ENCODE measurements at regions not wholly inside any gene's neighbourhood (a gene's known extent, or its start where the extent isn't known, plus 50 kb on each side); places are given as distances from the start of the nearest gene placed in this dataset.
"Not testable (repeated sequence)": the region's sequence is repeated elsewhere in the genome, so short reads cannot be mapped to it uniquely, and the experiment has no call there.

DNA sequence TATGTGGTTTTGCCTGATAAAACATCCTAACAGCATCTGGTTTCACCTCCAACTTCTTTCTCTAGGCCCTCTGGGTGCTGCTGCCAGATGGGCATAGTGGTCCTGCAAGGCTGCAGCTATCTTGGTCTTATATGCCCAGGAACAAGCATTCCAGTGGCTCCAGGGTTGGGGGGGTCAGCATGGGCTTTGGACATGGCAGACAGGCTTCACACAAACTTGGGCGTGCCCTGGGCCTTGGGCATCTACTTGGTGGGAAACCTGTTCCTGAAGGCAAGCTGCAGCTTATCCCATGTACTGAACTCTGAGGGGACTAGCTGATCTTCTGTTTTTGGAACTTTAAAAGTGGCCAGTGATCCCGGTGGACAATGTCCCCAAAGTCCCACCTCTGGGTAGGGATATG lies 54.9 kb upstream of the ZNF678 start:
- no peak for DNase-seq (ENCODE audit: low read depth, low spot score)

- DNase-seq (ENCODE audit: low read depth, low spot score): not testable (repeated sequence)
These were observed 56.6 kb upstream of the ZNF678 start for GRCh38 chr1:227506490-227507393.

DNA sequence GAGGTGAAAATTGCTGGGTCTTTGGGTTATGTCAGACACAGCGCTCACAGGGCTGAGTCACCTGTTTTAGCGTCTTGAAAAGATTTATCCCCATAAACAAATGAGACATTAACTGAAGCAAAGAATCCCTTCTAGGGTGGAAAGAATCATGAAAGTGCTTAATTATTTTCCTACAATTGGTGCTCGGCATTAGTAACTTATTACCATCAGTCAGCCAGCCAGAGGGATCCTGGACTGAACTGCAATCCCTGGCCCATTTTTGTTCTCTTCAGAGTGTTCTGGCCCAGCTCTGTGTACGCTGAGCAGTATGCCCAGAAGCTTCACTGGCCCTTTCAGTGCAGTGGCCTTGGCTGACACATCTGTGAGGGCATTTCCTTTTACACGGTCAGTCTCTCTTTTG lies 67.3 kb upstream of the ZNF678 start:
- not testable (repeated sequence) for DNase-seq (ENCODE audit: low read depth, low spot score)

- not testable (repeated sequence) for DNase-seq (ENCODE audit: low read depth, low spot score)
These were observed 69.3 kb upstream of the ZNF678 start for GRCh38 chr1:227493863-227494551.

- DNase-seq (ENCODE audit: low read depth, low spot score): no peak
These were observed 72.9 kb upstream of the ZNF678 start for GRCh38 chr1:227490478-227490877.

GRCh38 chr1:227490001-227490400 lies 73.4 kb upstream of the ZNF678 start:
- DNase-seq (ENCODE audit: low read depth, low spot score): no peak

DNA sequence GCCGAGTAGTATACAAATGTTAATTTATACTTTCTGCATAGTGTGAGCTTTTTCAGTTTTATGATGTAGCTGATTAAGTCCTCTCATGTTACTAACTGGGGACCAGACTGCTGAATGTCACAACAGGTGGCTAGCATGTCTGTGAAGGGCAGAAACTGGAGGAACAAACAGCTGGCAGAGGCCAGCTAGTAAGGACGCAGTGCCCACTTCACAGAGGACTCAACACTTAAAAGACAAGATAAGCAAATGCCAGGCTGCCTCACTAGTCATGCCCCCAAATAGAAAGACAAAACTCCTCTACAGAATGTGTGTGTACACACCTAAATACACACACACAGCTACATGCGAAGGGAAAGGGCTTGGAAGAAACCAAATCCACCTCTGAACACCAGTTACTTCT lies 73.8 kb upstream of the ZNF678 start:
- DNase-seq (ENCODE audit: low read depth, low spot score): no peak

DNA sequence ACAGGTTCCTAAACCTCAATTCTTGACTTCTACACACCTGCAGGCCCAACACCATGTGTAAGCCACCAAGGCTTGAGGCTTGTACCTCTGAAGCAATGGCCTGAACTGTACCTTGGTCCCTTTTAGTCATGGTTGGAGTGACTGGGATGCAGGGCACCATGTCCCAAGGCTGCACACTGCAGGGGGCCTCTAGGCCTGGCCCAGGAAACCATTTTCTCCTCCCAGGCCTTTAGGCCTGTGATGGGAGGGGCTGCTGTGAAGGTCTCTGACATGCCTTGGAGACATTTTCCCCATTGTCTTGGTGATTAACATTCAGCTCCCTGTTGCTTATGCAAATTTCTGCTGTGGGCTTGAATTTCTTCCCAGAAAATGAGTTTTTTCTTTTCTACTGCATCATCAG lies 75.8 kb upstream of the ZNF678 start:
- DNase-seq (ENCODE audit: low read depth, low spot score): no peak

DNA sequence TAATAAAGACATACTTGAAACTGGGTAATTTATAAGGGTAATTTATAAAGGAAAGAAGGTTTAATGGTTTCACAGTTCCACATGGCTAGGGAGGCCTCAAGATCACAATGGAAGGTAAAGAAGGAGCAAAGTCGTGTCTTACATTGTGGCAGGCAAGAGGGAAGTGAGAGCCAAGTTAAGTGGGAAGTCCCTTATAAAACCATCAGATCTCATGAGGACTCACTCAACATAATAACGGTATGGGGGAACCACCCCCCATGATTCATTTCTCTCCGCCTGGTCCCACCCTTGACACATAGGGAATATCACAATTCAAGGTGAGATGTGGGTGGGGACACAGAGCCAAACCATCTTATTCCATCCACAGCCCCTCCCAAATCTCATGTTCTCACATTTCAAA lies 76.8 kb upstream of the ZNF678 start:
- DNase-seq (ENCODE audit: low read depth, low spot score): no peak

GRCh38 chr1:227482023-227482299 lies 81.4 kb upstream of the ZNF678 start:
- no peak for DNase-seq (ENCODE audit: low read depth, low spot score)

DNA sequence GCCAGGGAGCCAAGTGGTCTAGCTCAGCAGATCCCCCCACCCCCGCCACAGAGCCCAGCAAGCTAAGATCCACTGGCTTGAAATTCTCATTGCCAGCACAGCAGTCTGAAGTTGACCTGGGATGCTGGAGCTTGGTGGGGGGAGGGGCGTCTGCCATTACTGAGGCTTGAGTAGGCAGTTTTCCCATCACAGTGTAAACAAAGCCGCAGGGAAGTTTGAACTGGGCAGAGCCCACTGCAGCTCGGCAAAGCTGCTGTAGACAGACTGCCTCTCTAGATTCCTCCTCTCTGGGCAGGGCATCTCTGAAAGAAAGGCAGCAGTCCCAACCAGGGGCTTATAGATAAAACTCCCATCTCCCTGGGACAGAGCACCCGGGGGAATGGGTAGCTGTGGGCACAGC lies 89.3 kb upstream of the ZNF678 start:
- not testable (repeated sequence) for DNase-seq (ENCODE audit: low read depth, low spot score)

- DNase-seq (ENCODE audit: low read depth, low spot score): no peak
These were observed 90.6 kb upstream of the ZNF678 start for GRCh38 chr1:227472772-227473171.

- DNase-seq (ENCODE audit: low read depth, low spot score): no peak
These were observed 92.7 kb upstream of the ZNF678 start for GRCh38 chr1:227470688-227471087.

DNA sequence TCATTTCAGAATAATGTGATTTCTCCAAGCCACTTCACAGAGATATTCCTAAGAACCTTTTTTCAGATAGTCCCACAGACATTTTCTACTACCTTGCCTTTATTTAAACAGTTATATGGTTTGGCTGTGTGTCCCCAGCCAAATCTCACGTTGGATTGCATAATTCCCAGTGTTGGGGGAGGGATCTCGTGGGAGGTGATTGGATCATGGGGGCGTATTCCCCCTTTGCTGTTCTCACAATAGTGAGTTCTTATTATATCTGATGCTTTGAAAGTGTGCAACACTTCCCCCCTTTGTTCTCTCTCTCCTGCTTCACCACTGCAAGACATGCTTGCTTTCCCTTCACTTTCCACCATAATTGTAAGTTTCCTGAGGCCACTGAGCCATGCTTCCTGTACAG lies 93.6 kb upstream of the ZNF678 start:
- no peak for DNase-seq (ENCODE audit: low read depth, low spot score)

- no peak for DNase-seq (ENCODE audit: low read depth, low spot score)
These were observed 97.2 kb upstream of the ZNF678 start for GRCh38 chr1:227466039-227466645.

DNA sequence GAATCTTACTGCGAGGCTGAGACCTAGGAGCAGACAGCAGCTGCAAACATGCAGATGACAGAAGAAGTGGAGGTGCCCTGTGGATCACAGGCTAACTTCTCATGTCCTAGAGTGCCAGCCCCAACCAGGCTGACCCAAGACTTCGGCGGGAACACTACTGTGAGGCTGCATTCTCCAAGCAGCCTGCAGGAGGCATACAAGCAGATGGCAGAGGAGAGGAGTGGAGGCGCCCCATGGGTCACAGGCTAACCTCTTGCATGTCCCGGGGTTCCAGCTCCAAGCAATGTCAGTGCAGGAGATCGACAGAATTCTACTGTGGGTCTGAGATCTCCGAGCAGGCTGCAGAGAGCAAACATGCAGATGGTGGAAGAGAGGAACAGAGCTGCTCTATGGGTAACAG lies 98.1 kb upstream of the ZNF678 start:
- no peak for DNase-seq (ENCODE audit: low read depth, low spot score)

- DNase-seq (ENCODE audit: low read depth, low spot score): no peak
These were observed 103.4 kb upstream of the ZNF678 start for GRCh38 chr1:227459977-227460376.

DNA sequence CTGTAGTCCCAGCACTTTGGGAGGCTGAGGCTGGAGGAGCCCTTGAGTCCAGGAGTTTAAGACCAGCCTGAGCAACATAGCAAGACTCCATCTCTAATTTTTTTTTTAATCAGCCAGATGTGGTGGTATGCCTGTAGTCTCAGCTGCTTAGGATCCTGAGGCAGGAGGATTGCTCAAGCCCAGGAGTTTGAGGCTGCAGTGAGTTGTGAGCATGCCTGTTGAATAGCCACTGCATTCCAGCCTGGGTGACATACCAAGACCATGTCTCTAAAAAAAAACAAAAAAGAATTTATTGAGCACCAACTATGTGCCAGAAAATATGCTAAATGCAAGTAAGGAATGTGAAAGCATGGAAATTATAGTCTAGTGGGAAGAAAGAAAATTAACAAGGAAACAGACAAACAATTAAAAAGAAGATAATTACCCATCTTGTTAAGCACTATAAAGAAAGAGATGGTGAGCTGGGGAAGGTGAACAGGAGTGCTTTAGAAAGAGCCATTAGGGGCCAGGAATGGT lies 104.0 kb upstream of the ZNF678 start:
- no peak for DNase-seq (ENCODE audit: low read depth, low spot score)

DNA sequence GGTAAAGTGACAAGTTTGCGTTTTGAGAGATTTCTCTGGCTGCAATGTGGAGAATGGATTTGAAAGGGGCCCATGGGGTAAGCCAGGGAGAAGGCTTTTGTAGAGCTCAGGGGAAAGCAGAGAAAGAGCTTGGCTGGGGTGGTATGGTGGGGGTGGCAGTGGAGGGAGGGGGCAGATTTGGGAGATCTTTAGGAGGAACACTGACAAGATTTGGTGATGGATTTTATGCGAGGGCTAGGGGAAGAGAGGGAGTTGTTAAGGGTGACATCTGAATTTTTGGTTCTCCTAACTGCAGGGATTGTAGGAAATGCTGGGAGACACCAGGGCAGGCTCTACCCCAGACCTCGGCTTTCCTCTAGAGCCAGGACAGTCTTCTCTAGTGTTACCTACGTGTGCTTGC lies 108.7 kb upstream of the ZNF678 start:
- DNase-seq (ENCODE audit: low read depth, low spot score): no peak

- no peak for DNase-seq (ENCODE audit: low read depth, low spot score)
These were observed 109.6 kb upstream of the ZNF678 start for GRCh38 chr1:227453631-227454355.

- no peak for DNase-seq (ENCODE audit: low read depth, low spot score)
These were observed 111.4 kb upstream of the ZNF678 start for GRCh38 chr1:227451954-227452353.

GRCh38 chr1:227451057-227451456 lies 112.3 kb upstream of the ZNF678 start:
- no peak for DNase-seq (ENCODE audit: low read depth, low spot score)

Measured in smooth muscle cell of the brain vasculature (primary cell).